H1 (cell line): ENCODE measurements at regions not wholly inside any gene's neighbourhood (a gene's known extent, or its start where the extent isn't known, plus 50 kb on each side); places are given as distances from the start of the nearest gene placed in this dataset.
A peak's percentile ranks its signal among the peaks of the same experiment; 100 is the strongest.

Experiments
- CTCF ChIA-PET: fragments of 300-600 bp; sonication (Branson Sonifier 250); formaldehyde crosslinking; loops from one replicate; lab custom pipeline; 2021; ENCODE audit not compliant: partially characterized antibody; lab: Charles Lee
- POLR2A ChIA-PET: fragments of 300-600 bp; sonication (Branson Sonifier 250); formaldehyde crosslinking; loops from one replicate; lab custom pipeline; 2021; ENCODE audit warnings: inconsistent platforms; ENCODE audit not compliant: partially characterized antibody; lab: Charles Lee
- DNase-seq, 2 experiments: peaks; one replicate each; pipeline versions ENCODE4 v3.0.0 to v3.0.0-alpha.2; 2010 to 2022; ENCODE audit warnings: low spot score in 2 of 2, low read depth in 1 of 2, mixed read lengths in 1 of 2
- FAIRE-seq: peaks from 2 replicates; lab custom pipeline; 2011; peaks lifted over from hg19 to GRCh38; lab: Jason Lieb, UNC
- H2AFZ ChIP-seq: 2 replicates; pipeline ENCODE4 v1.8.1; 2012; ENCODE audit warnings: low read length, inconsistent platforms
- H2AK5ac ChIP-seq: 2 replicates; pipeline ENCODE4 v1.6.1; 2013; ENCODE audit warnings: low read depth, low read length
- H2BK120ac ChIP-seq: replicated peaks from 2 replicates; pipeline ENCODE3; 2013; ENCODE audit warnings: low read depth, low read length, inconsistent platforms
- H2BK12ac ChIP-seq: 2 replicates; pipeline ENCODE4 v1.6.1; 2013; ENCODE audit warnings: low read depth, low read length
- H2BK15ac ChIP-seq: 2 replicates; pipeline ENCODE4 v1.6.1; 2013; ENCODE audit warnings: low read length
- H2BK20ac ChIP-seq: 2 replicates; pipeline ENCODE4 v1.6.1; 2013; ENCODE audit warnings: low read length
- H2BK5ac ChIP-seq: 2 replicates; pipeline ENCODE4 v1.6.1; 2013; ENCODE audit warnings: low read depth, low read length
- H3K14ac ChIP-seq: 2 replicates; pipeline ENCODE4 v1.6.1; 2013; ENCODE audit warnings: inconsistent platforms; ENCODE audit not compliant: insufficient read length
- H3K18ac ChIP-seq: 2 replicates; pipeline ENCODE4 v1.6.1; 2013; ENCODE audit warnings: low read length; ENCODE audit errors: extremely low read depth
- H3K23ac ChIP-seq: 2 replicates; pipeline ENCODE4 v1.6.1; 2013; ENCODE audit warnings: inconsistent platforms; ENCODE audit not compliant: insufficient read length
- H3K23me2 ChIP-seq: 2 replicates; pipeline ENCODE4 v1.6.1; 2013; ENCODE audit warnings: low read depth, low read length
- H3K27ac ChIP-seq: 2 replicates; pipeline ENCODE4 v1.6.1; 2011; ENCODE audit warnings: low read depth, low read length, inconsistent platforms
- H3K27me3 ChIP-seq, 4 experiments: replicated peaks in 1 of 4; 1 replicate in 1 of 4; 2 replicates in 3 of 4; pipeline versions ENCODE4 v1.6.1 to v1.8.1; 2011 to 2013; ENCODE audit warnings: low read length in 3 of 4, mild to moderate bottlenecking in 3 of 4, inconsistent platforms in 2 of 4, mixed read lengths in 2 of 4, moderate library complexity in 1 of 4; ENCODE audit not compliant: control insufficient read depth in 3 of 4, insufficient read depth in 3 of 4; ENCODE audit errors: extremely low read depth in 1 of 4
- H3K36me3 ChIP-seq, 4 experiments: 2 replicates each; pipeline versions ENCODE4 v1.6.1 to v1.8.1; 2011 to 2013; ENCODE audit warnings: mild to moderate bottlenecking in 4 of 4, low read length in 3 of 4, moderate library complexity in 2 of 4, control low read depth in 1 of 4, inconsistent platforms in 1 of 4; ENCODE audit not compliant: insufficient read depth in 4 of 4, control insufficient read depth in 2 of 4
- H3K4ac ChIP-seq: replicated peaks from 2 replicates; pipeline ENCODE3; 2013; ENCODE audit warnings: low read length, low read depth, mixed read lengths, inconsistent platforms; ENCODE audit not compliant: insufficient read length
- H3K4me1 ChIP-seq, 4 experiments: replicated peaks in 1 of 4; 1 replicate in 1 of 4; 2 replicates in 3 of 4; pipeline versions ENCODE4 v1.6.1 to v1.8.1; 2011 to 2013; ENCODE audit warnings: low read length in 3 of 4, inconsistent platforms in 2 of 4, mixed read lengths in 1 of 4; ENCODE audit not compliant: insufficient read depth in 4 of 4, control insufficient read depth in 3 of 4
- H3K4me2 ChIP-seq, 2 experiments: 2 replicates each; pipeline versions ENCODE4 v1.6.1 to v1.8.1; 2011 to 2013; ENCODE audit warnings: low read depth in 2 of 2, low read length in 2 of 2, control low read depth in 1 of 2, inconsistent platforms in 1 of 2, mild to moderate bottlenecking in 1 of 2; ENCODE audit not compliant: insufficient read depth in 1 of 2
- H3K4me3 ChIP-seq, 4 experiments: fragments of 200-600, 300-600 bp in 1 of 4; sonication (generic), shearing (Covaris generic), sonication (Bioruptor Twin) in 1 of 4; 2 replicates each; pipeline versions ENCODE4 v1.5.1 to v1.8.1; 2011 to 2016; ENCODE audit warnings: low read length in 4 of 4, low read depth in 3 of 4, control low read depth in 2 of 4, inconsistent platforms in 2 of 4, mild to moderate bottlenecking in 2 of 4, mixed read lengths in 1 of 4, moderate library complexity in 1 of 4; ENCODE audit not compliant: insufficient read depth in 2 of 4; ENCODE audit errors: extremely low read depth in 1 of 4
- H3K56ac ChIP-seq: replicated peaks from 2 replicates; pipeline ENCODE3; 2013; ENCODE audit warnings: low read depth, mild to moderate bottlenecking, mixed read lengths, low read length, inconsistent platforms; ENCODE audit not compliant: insufficient read length
- H3K79me1 ChIP-seq: 2 replicates; pipeline ENCODE4 v1.6.1; 2013; ENCODE audit warnings: low read depth, low read length, control low read depth
- H3K79me2 ChIP-seq, 2 experiments: 2 replicates each; pipeline versions ENCODE4 v1.6.1 to v1.8.1; 2012 to 2013; ENCODE audit warnings: low read length in 2 of 2, mild to moderate bottlenecking in 2 of 2, inconsistent platforms in 1 of 2; ENCODE audit not compliant: insufficient read depth in 2 of 2, control insufficient read depth in 1 of 2
- H3K9ac ChIP-seq, 4 experiments: replicated peaks in 1 of 4; 1 replicate in 1 of 4; 2 replicates in 3 of 4; pipeline versions ENCODE4 v1.6.1 to v1.8.1; 2011 to 2013; ENCODE audit warnings: low read depth in 3 of 4, low read length in 3 of 4, control low read depth in 2 of 4, mild to moderate bottlenecking in 2 of 4, moderate library complexity in 2 of 4, inconsistent platforms in 1 of 4; ENCODE audit errors: extremely low read depth in 1 of 4
- H3K9me3 ChIP-seq, 2 experiments: 2 replicates each; pipeline versions ENCODE4 v1.6.1 to v1.8.1; 2012 to 2013; ENCODE audit warnings: mild to moderate bottlenecking in 2 of 2, moderate library complexity in 2 of 2, control low read depth in 1 of 2, inconsistent platforms in 1 of 2, low read depth in 1 of 2, low read length in 1 of 2, mixed read lengths in 1 of 2; ENCODE audit not compliant: insufficient read depth in 2 of 2
- H4K20me1 ChIP-seq, 2 experiments: replicated peaks in 1 of 2; 2 replicates each; pipeline versions ENCODE3 to v1.8.1; 2011 to 2013; ENCODE audit warnings: inconsistent platforms in 2 of 2, low read length in 2 of 2, mild to moderate bottlenecking in 1 of 2; ENCODE audit not compliant: insufficient read depth in 2 of 2, control insufficient read depth in 1 of 2
- H4K5ac ChIP-seq: 2 replicates; pipeline ENCODE4 v1.6.1; 2013; ENCODE audit warnings: low read length, low read depth, mixed read lengths, inconsistent platforms; ENCODE audit not compliant: insufficient read length
- H4K8ac ChIP-seq: 2 replicates; pipeline ENCODE4 v1.8.0; 2013; ENCODE audit warnings: mild to moderate bottlenecking, moderate library complexity, low read length, inconsistent platforms; ENCODE audit not compliant: insufficient read depth; ENCODE audit errors: extremely low read depth
- H4K91ac ChIP-seq: replicated peaks from 2 replicates; pipeline ENCODE3; 2013; ENCODE audit warnings: low read length, mixed read lengths, inconsistent platforms; ENCODE audit not compliant: insufficient read length
- CTBP2 ChIP-seq: IDR thresholded peaks from 2 replicates; pipeline ENCODE4 v1.7.0; 2011; ENCODE audit warnings: borderline replicate concordance, mild to moderate bottlenecking, moderate library complexity, mixed read lengths, low read length; ENCODE audit not compliant: insufficient read depth, insufficient read length
- CTCF ChIP-seq, 3 experiments: IDR thresholded peaks; 1 replicate in 2 of 3; 2 replicates in 1 of 3; pipeline versions ENCODE4 v1.5.1 to v1.6.1; 2011; ENCODE audit warnings: low read length in 3 of 3, mild to moderate bottlenecking in 3 of 3, inconsistent platforms in 2 of 3, low read depth in 1 of 3, moderate library complexity in 1 of 3; ENCODE audit not compliant: insufficient read depth in 1 of 3; ENCODE audit errors: control extremely low read depth in 1 of 3
- E2F6 ChIP-seq: IDR thresholded peaks from 2 replicates; pipeline ENCODE4 v1.6.1; 2012; ENCODE audit warnings: inconsistent platforms
- KDM5A ChIP-seq: fragments of 200-600 bp; IDR thresholded peaks from 2 replicates; pipeline ENCODE4 v1.7.1; 2012; ENCODE audit warnings: mild to moderate bottlenecking, low read length, inconsistent platforms, mixed read lengths
- PHF8 ChIP-seq: fragments of 200-600 bp; sonication (generic); conservative IDR thresholded peaks from 2 replicates; pipeline ENCODE4 v1.7.1; 2012; ENCODE audit warnings: low read depth, mild to moderate bottlenecking, inconsistent platforms, low read length, moderate library complexity
- RAD21 ChIP-seq, 2 experiments: IDR thresholded peaks in 1 of 2; conservative IDR thresholded peaks in 1 of 2; 2 replicates each; pipeline ENCODE4 v1.6.1; 2011; ENCODE audit warnings: low read depth in 2 of 2, low read length in 2 of 2, improper control_type of control experiment in 1 of 2, inconsistent platforms in 1 of 2, mild to moderate bottlenecking in 1 of 2, moderate library complexity in 1 of 2
- RFX5 ChIP-seq: IDR thresholded peaks from 2 replicates; pipeline ENCODE4 v1.6.1; 2011; ENCODE audit warnings: low read depth, low read length, improper control_type of control experiment, borderline replicate concordance
- SRF ChIP-seq: IDR thresholded peaks from 2 replicates; pipeline ENCODE4 v1.6.1; 2011; ENCODE audit warnings: mild to moderate bottlenecking, low read depth, low read length, moderate library complexity
- TAF7 ChIP-seq: optimal IDR thresholded peaks from 2 replicates; pipeline ENCODE3; 2011; ENCODE audit warnings: low read depth, mild to moderate bottlenecking, inconsistent platforms, low read length, moderate library complexity, borderline replicate concordance
- ZNF274 ChIP-seq: IDR thresholded peaks from 2 replicates; pipeline ENCODE4 v1.7.0; 2012; ENCODE audit warnings: low read length, borderline replicate concordance; ENCODE audit errors: extremely low read depth
- WGBS, 2 experiments: shearing (Covaris generic) in 1 of 2; methylation state at CpG; one replicate each; pipeline versions ENCODE4 v1.1.6 to v1.1.7; 2013 to 2015; ENCODE audit warnings: low lambda C conversion rate in 2 of 2, mixed read lengths in 2 of 2, inconsistent platforms in 1 of 2, low coverage in 1 of 2, missing lambda C conversion rate in 1 of 2; ENCODE audit not compliant: insufficient replicate concordance in 2 of 2, insufficient coverage in 1 of 2, insufficient read length in 1 of 2; ENCODE audit errors: extremely low coverage in 1 of 2, missing lambda C conversion rate in 1 of 2; 5-methylcytosine and 5-hydroxymethylcytosine counted together

GRCh38 chr6:165864925-165865324, 201.9 kb upstream of the PDE10A start:
- H3K23me2 ChIP-seq: no peaks in the 10 kb centered on the region
- ChIA-PET POLR2A (no interaction called here), CTCF (interaction anchor here (1.3 kb wide), 2 partner anchors 135 to 241 kb away, joined by 3 to 4 read pairs; no protein-coding TSS in a partner anchor)
- H3K27me3 ChIP-seq: no peaks in the 10 kb centered on the region
- peaks cover 0 to 3% of the 10 kb centered on the region in 2 experiments; a peak in 1 of 4 replicates for H3K9me3 ChIP-seq
- FAIRE-seq (no peak), DNase-seq (no peak)
- peak overlapping the region; percentile 54 for H2BK120ac ChIP-seq
- no peak overlapping the region for H3K23ac ChIP-seq
- no peak overlapping the region for H2AK5ac ChIP-seq
- H3K4ac ChIP-seq: no peak overlapping the region
- H4K91ac ChIP-seq: no peak overlapping the region
- H4K5ac ChIP-seq: no peak overlapping the region
- no peak overlapping the region for H2BK15ac ChIP-seq
- no peak overlapping the region for H3K56ac ChIP-seq
- H3K4me3 ChIP-seq: no peak overlapping the region
- H4K8ac ChIP-seq: no peak overlapping the region
- no peaks in the 10 kb centered on the region for H3K79me2 ChIP-seq
- H3K36me3 ChIP-seq: no peaks in the 10 kb centered on the region
- H2AFZ ChIP-seq: no peak overlapping the region
- peaks cover 0 to 2% of the 10 kb centered on the region in 2 experiments for H4K20me1 ChIP-seq
- no peak overlapping the region for H3K4me2 ChIP-seq
- 0 out of 7 replicates have a peak, but pooled peaks cover 0 to 2% (median 0%) of the 10 kb centered on the region in 4 experiments for H3K4me1 ChIP-seq
- 95% methylated on average over 1 of the region's 1 CpG; no CpG with 5 or more reads in 1 of the 2 experiments for WGBS, 2 experiments
- H3K18ac ChIP-seq: no peak overlapping the region
- H3K14ac ChIP-seq: no peak overlapping the region
- no peak overlapping the region for H2BK12ac ChIP-seq
- no peak overlapping the region for H3K27ac ChIP-seq
- H2BK20ac ChIP-seq: no peak overlapping the region
- H3K9ac ChIP-seq: no peak overlapping the region
- H3K79me1 ChIP-seq: no peaks in the 10 kb centered on the region
- H2BK5ac ChIP-seq: no peak overlapping the region
- TF ChIP-seq CTCF (IDR thresholded peaks at IDR 0.05; ENCODE audit: control extremely low read depth in 1 of 3, insufficient read depth in 1 of 3, low read depth in 1 of 3, low read length in 3 of 3): no peak
- TF ChIP-seq RFX5: no peak
- TF ChIP-seq KDM5A: no peak
- no peak for TF ChIP-seq CTBP2
- TF ChIP-seq RAD21 (IDR thresholded peaks at IDR 0.05 in 1 of 2, conservative IDR thresholded peaks at IDR 0.05 in 1 of 2; ENCODE audit: low read depth in 2 of 2, low read length in 2 of 2): no peak
- no peak for TF ChIP-seq PHF8
- no peak for TF ChIP-seq TAF7
- no peak for TF ChIP-seq E2F6
- TF ChIP-seq SRF: no peak
- no peak for TF ChIP-seq ZNF274
